ENCODE measurements at regions not wholly inside any gene's neighbourhood (a gene's known extent, or its start where the extent isn't known, plus 50 kb on each side); places are given as distances from the start of the nearest gene placed in this dataset.

- no peak for DNase-seq (ENCODE audit: low spot score)
- intact Hi-C loops (cut with DNase I) = no loop called here
- no peak for ATAC-seq
These were observed 304.9 kb upstream of the TCF21 start for GRCh38 chr6:133583907-133584427.

- DNase-seq (ENCODE audit: low spot score) (no peak), ATAC-seq (no peak)
- intact Hi-C loops (cut with DNase I) = no loop called here
These were observed 304.1 kb upstream of the TCF21 start for GRCh38 chr6:133584823-133585222.

- intact Hi-C loops (cut with DNase I) = no loop called here
- DNase-seq (ENCODE audit: low spot score) (no peak), ATAC-seq (no peak)
These were observed 302.9 kb upstream of the TCF21 start for GRCh38 chr6:133585978-133586377.

- no peak for DNase-seq (ENCODE audit: low spot score)
- ATAC-seq = no peak
- intact Hi-C loops (cut with DNase I) = no loop called here
These were observed 301.3 kb upstream of the TCF21 start for GRCh38 chr6:133587546-133588160.

- ATAC-seq = no peak
- DNase-seq (ENCODE audit: low spot score) = no peak
- intact Hi-C loops (cut with DNase I) = no loop called here
These were observed 298.7 kb upstream of the TCF21 start for GRCh38 chr6:133590196-133590595.

- DNase-seq (ENCODE audit: low spot score) = no peak
- no peak for ATAC-seq
- intact Hi-C loops (cut with DNase I) = no loop called here
These were observed 298.1 kb upstream of the TCF21 start for GRCh38 chr6:133590814-133591213.

GRCh38 chr6:133591275-133591674 is 297.6 kb upstream of the TCF21 start:
- no peak for ATAC-seq
- intact Hi-C loops (cut with DNase I) = no loop called here
- no peak for DNase-seq (ENCODE audit: low spot score)

GRCh38 chr6:133594652-133595110 is 294.2 kb upstream of the TCF21 start:
- intact Hi-C loops (cut with DNase I) = no loop called here
- ATAC-seq (no peak), DNase-seq (ENCODE audit: low spot score) (no peak)

- ATAC-seq = peak; percentile 32
- no peak for DNase-seq (ENCODE audit: low spot score)
- intact Hi-C loops (cut with DNase I) = no loop called here
These were observed 293.7 kb upstream of the TCF21 start for GRCh38 chr6:133595111-133595761.

GRCh38 chr6:133606852-133607251 is 282.1 kb upstream of the TCF21 start:
- DNase-seq (ENCODE audit: low spot score) (no peak), ATAC-seq (no peak)
- intact Hi-C loops (cut with DNase I) = no loop called here

- intact Hi-C loops (cut with DNase I) = no loop called here
- no peak for DNase-seq (ENCODE audit: low spot score)
- ATAC-seq = no peak
These were observed 280.3 kb upstream of the TCF21 start for GRCh38 chr6:133608620-133609019.

GRCh38 chr6:133609415-133610226 is 279.3 kb upstream of the TCF21 start:
- intact Hi-C loops (cut with DNase I) = no loop called here
- no peak for ATAC-seq
- DNase-seq (ENCODE audit: low spot score) = no peak

GRCh38 chr6:133610227-133610840 is 278.6 kb upstream of the TCF21 start:
- intact Hi-C loops (cut with DNase I) = no loop called here
- no peak for DNase-seq (ENCODE audit: low spot score)
- ATAC-seq = no peak

GRCh38 chr6:133610971-133611370 is 277.9 kb upstream of the TCF21 start:
- intact Hi-C loops (cut with DNase I) = no loop called here
- peak; percentile 82 for ATAC-seq

GRCh38 chr6:133612459-133612858 is 276.5 kb upstream of the TCF21 start:
- intact Hi-C loops (cut with DNase I) = no loop called here
- ATAC-seq = no peak
- DNase-seq (ENCODE audit: low spot score) = no peak

More at GRCh38 chr6:133610971-133611370, 277.9 kb upstream of the TCF21 start:
- DNase-seq (ENCODE audit: low spot score) = no peak

GRCh38 chr6:133613211-133613610 is 275.7 kb upstream of the TCF21 start:
- ATAC-seq (no peak), DNase-seq (ENCODE audit: low spot score) (no peak)
- intact Hi-C loops (cut with DNase I) = no loop called here

- intact Hi-C loops (cut with DNase I) = no loop called here
- DNase-seq (ENCODE audit: low spot score) (no peak), ATAC-seq (no peak)
These were observed 267.2 kb upstream of the TCF21 start for GRCh38 chr6:133621751-133622150.

GRCh38 chr6:133623065-133623464 is 265.8 kb upstream of the TCF21 start:
- intact Hi-C loops (cut with DNase I) = no loop called here
- ATAC-seq = peak; percentile 92
- no peak for DNase-seq (ENCODE audit: low spot score)

GRCh38 chr6:133623621-133624020 is 265.3 kb upstream of the TCF21 start:
- intact Hi-C loops (cut with DNase I) = no loop called here
- DNase-seq (ENCODE audit: low spot score) = no peak
- ATAC-seq = peak; percentile 24
